HepG2 (cell line): ENCODE measurements at regions not wholly inside any gene's neighbourhood (a gene's known extent, or its start where the extent isn't known, plus 50 kb on each side); places are given as distances from the start of the nearest gene placed in this dataset.

Experiments
- ATAC-seq: fragments of 200-7000 bp; cut with Tn5 transposase; 3 replicates; pipeline ENCODE4 v1.9.1; 2020; ENCODE audit warnings: mild to moderate bottlenecking, moderate library complexity
- BruUV-seq: library from RNA; stranded (reverse); fragments of 400-500 nt; replicated peaks from 2 replicates; lab custom pipeline; 2021; lab: Mats Ljungman, UMichigan
- CTCF ChIA-PET: fragments of 300-600 bp; formaldehyde crosslinking; extraction: SDS; loops from one replicate; lab custom pipeline; 2021; ENCODE audit warnings: low total read pairs, inconsistent platforms, low intra/inter-chr PET ratio; lab: Yijun Ruan, JAX
- POLR2A ChIA-PET: fragments of 350-600 bp; sonication (Branson Sonifier 250); formaldehyde crosslinking; loops from one replicate; lab custom pipeline; 2020; ENCODE audit warnings: antibody characterized with exemption, inconsistent platforms; lab: Yijun Ruan, JAX
- DNase-seq: peaks from one replicate; pipeline ENCODE4 v3.0.0-alpha.2; 2015; ENCODE audit warnings: low spot score
- FAIRE-seq: peaks from 3 replicates; lab custom pipeline; 2011; peaks lifted over from hg19 to GRCh38; lab: Jason Lieb, UNC
- H2AFZ ChIP-seq: one replicate; pipeline ENCODE4 v1.6.1; 2011; ENCODE audit warnings: low read length, inconsistent platforms
- H3K27ac ChIP-seq: fragments of 300-600 bp; 3 replicates; pipeline ENCODE4 v1.8.0; 2011; ENCODE audit warnings: mixed run types, mild to moderate bottlenecking, mixed read lengths, low read length, inconsistent platforms; ENCODE audit not compliant: insufficient read depth; ENCODE audit errors: extremely low read length
- H3K27me3 ChIP-seq, 2 experiments: fragments of 200-600 bp in 1 of 2; 2 replicates in 1 of 2; 3 replicates in 1 of 2; pipeline versions ENCODE4 v1.6.0 to v1.8.0; 2011; ENCODE audit warnings: low read length in 2 of 2, mild to moderate bottlenecking in 2 of 2, moderate library complexity in 2 of 2, inconsistent platforms in 1 of 2; ENCODE audit not compliant: insufficient read depth in 2 of 2, control insufficient read depth in 1 of 2
- H3K36me3 ChIP-seq, 2 experiments: fragments of 200-600 bp in 1 of 2; replicated peaks in 1 of 2; 2 replicates in 1 of 2; 3 replicates in 1 of 2; pipeline versions ENCODE4 v1.5.1 to v1.8.0; 2011; ENCODE audit warnings: low read length in 2 of 2, inconsistent platforms in 1 of 2; ENCODE audit not compliant: insufficient read depth in 2 of 2, control insufficient read depth in 1 of 2
- H3K4me1 ChIP-seq: 2 replicates; pipeline ENCODE4 v1.5.1; 2012; ENCODE audit warnings: low read length, inconsistent platforms; ENCODE audit not compliant: insufficient read depth
- H3K4me2 ChIP-seq: 2 replicates; pipeline ENCODE4 v1.6.0; 2011; ENCODE audit warnings: low read depth, low read length, inconsistent platforms
- H3K4me3 ChIP-seq, 3 experiments: fragments of 200-600 bp in 1 of 3; sonication (generic), shearing (Covaris generic) in 1 of 3; replicated peaks in 1 of 3; 2 replicates each; pipeline ENCODE4 v1.5.1; 2011 to 2016; ENCODE audit warnings: low read length in 3 of 3, inconsistent platforms in 2 of 3, low read depth in 2 of 3, mild to moderate bottlenecking in 2 of 3, control low read depth in 1 of 3, mixed read lengths in 1 of 3; ENCODE audit not compliant: insufficient read depth in 1 of 3
- H3K79me2 ChIP-seq: one replicate; pipeline ENCODE4 v1.6.1; 2011; ENCODE audit warnings: low read length, inconsistent platforms; ENCODE audit not compliant: insufficient read depth
- H3K9ac ChIP-seq: 2 replicates; pipeline ENCODE4 v1.6.0; 2011; ENCODE audit warnings: mild to moderate bottlenecking, low read depth, low read length, inconsistent platforms; ENCODE audit not compliant: insufficient read depth
- H3K9me3 ChIP-seq: 2 replicates; pipeline ENCODE4 v1.5.1; 2012; ENCODE audit warnings: mild to moderate bottlenecking, low read length
- H4K20me1 ChIP-seq: 2 replicates; pipeline ENCODE4 v1.6.0; 2011; ENCODE audit warnings: inconsistent platforms, mild to moderate bottlenecking, low read length, moderate library complexity; ENCODE audit not compliant: insufficient read depth
- CBX5 ChIP-seq: sonication (generic); formaldehyde crosslinking; IDR thresholded peaks from 2 replicates; pipeline ENCODE4 v1.4.0; 2020; ENCODE audit warnings: missing genetic modification reagents, borderline replicate concordance
- ERF ChIP-seq: IDR thresholded peaks from 2 replicates; pipeline ENCODE4 v1.6.1; 2018; ENCODE audit warnings: missing biosample characterization, missing genetic modification reagents
- GLI4 ChIP-seq: sonication (generic); formaldehyde crosslinking; IDR thresholded peaks from 2 replicates; pipeline ENCODE4 v1.5.1; 2020; ENCODE audit warnings: missing genetic modification reagents, mild to moderate bottlenecking, moderate library complexity, borderline replicate concordance
- PHB2 ChIP-seq: fragments of 450-650 bp; IDR thresholded peaks from 2 replicates; pipeline ENCODE4 v1.6.1; 2018; ENCODE audit not compliant: partially characterized antibody
- PHF21A ChIP-seq: sonication (generic); formaldehyde crosslinking; IDR thresholded peaks from 2 replicates; pipeline ENCODE4 v1.5.0; 2020; ENCODE audit warnings: mild to moderate bottlenecking, missing genetic modification reagents
- POLR2A ChIP-seq, 2 experiments: IDR thresholded peaks; 2 replicates each; pipeline ENCODE4 v1.6.1; 2011; ENCODE audit warnings: low read depth in 2 of 2, low read length in 2 of 2, mild to moderate bottlenecking in 1 of 2, moderate library complexity in 1 of 2; ENCODE audit not compliant: insufficient read depth in 1 of 2
- RAD51 ChIP-seq: fragments of 450-650 bp; IDR thresholded peaks from 2 replicates; pipeline ENCODE4 v1.6.1; 2016; ENCODE audit warnings: borderline replicate concordance
- ZNF235 ChIP-seq: sonication (generic); formaldehyde crosslinking; IDR thresholded peaks from 2 replicates; pipeline ENCODE4 v1.8.1; 2023; ENCODE audit warnings: mild to moderate bottlenecking, missing genetic modification reagents, borderline replicate concordance
- ZNF430 ChIP-seq: sonication (generic); formaldehyde crosslinking; IDR thresholded peaks from 2 replicates; pipeline ENCODE4 v1.9.0; 2021; ENCODE audit warnings: mild to moderate bottlenecking, missing genetic modification reagents
- ZNF446 ChIP-seq: sonication (generic); formaldehyde crosslinking; IDR thresholded peaks from 2 replicates; pipeline ENCODE4 v1.5.0; 2020; ENCODE audit warnings: mild to moderate bottlenecking, missing genetic modification reagents
- ZNF496 ChIP-seq: sonication (generic); formaldehyde crosslinking; IDR thresholded peaks from 2 replicates; pipeline ENCODE4 v1.8.1; 2023; ENCODE audit warnings: mild to moderate bottlenecking, moderate library complexity, missing genetic modification reagents; ENCODE audit not compliant: insufficient replicate concordance
- ZNF563 ChIP-seq: sonication (generic); formaldehyde crosslinking; IDR thresholded peaks from 2 replicates; pipeline ENCODE4 v1.8.0; 2022; ENCODE audit warnings: mild to moderate bottlenecking, moderate library complexity, missing genetic modification reagents
- ZNF569 ChIP-seq: sonication (generic); formaldehyde crosslinking; IDR thresholded peaks from 2 replicates; pipeline ENCODE4 v1.5.0; 2020; ENCODE audit warnings: mild to moderate bottlenecking, missing genetic modification reagents, moderate library complexity, borderline replicate concordance
- ZNF580 ChIP-seq: IDR thresholded peaks from 2 replicates; pipeline ENCODE4 v1.6.1; 2016; ENCODE audit warnings: low read depth, borderline replicate concordance
- ZNF7 ChIP-seq: IDR thresholded peaks from 2 replicates; pipeline ENCODE4 v1.6.1; 2016; ENCODE audit warnings: missing biosample characterization, missing genetic modification reagents
- WGBS: methylation state at CpG from one replicate; pipeline ENCODE4 v1.1.6; 2017; ENCODE audit warnings: low lambda C conversion rate; 5-methylcytosine and 5-hydroxymethylcytosine counted together
- in situ Hi-C: cut with HindIII; loops from 2 replicates; pipeline ENCODE4 v1.10.0; 2017; ENCODE audit warnings: low pct_unique_long_range_greater_than_20kb; ENCODE audit not compliant: extremely low pct_ligation_motif_present
- intact Hi-C: fragments of 100-400 bp; cut with micrococcal nuclease; formaldehyde crosslinking; loops from one replicate; pipeline ENCODE4 v1.10.0; 2022; ENCODE audit not compliant: unreplicated experiment
- TF ChIP-seq, protein P1 (sequence below): sonication (generic); formaldehyde crosslinking; IDR thresholded peaks from 2 replicates; pipeline ENCODE4 v1.4.0; 2020; ENCODE audit warnings: mild to moderate bottlenecking, low read depth, missing genetic modification reagents
- TF ChIP-seq, protein P2 (sequence below): sonication (generic); formaldehyde crosslinking; IDR thresholded peaks from 2 replicates; pipeline ENCODE4 v1.9.0; 2022; ENCODE audit warnings: missing genetic modification reagents, mild to moderate bottlenecking, borderline replicate concordance

GRCh38 chr12:38151991-38152700 is 164.4 kb upstream of the ALG10B start:
- H3K4me3 ChIP-seq, result no peak overlapping the region
- H3K79me2 ChIP-seq, result no peaks in the 10 kb centered on the region
- peaks cover 4 to 42% of the 10 kb centered on the region in 2 experiments; a peak in 4 of 5 replicates for H3K27me3 ChIP-seq
- H3K36me3 ChIP-seq, result no peaks in the 10 kb centered on the region
- no peak overlapping the region for H2AFZ ChIP-seq
- no peak for DNase-seq
- no peak for FAIRE-seq
- in situ Hi-C loops, result no loop called here
- no peak overlapping the region for H3K4me2 ChIP-seq
- peaks cover 14% of the 10 kb centered on the region; the same call in 1 of the 2 replicates for H3K9me3 ChIP-seq
- WGBS, result 47% methylated on average over 23 of the region's 39 CpGs
- intact Hi-C loops, result no loop called here
- no peak overlapping the region for H3K9ac ChIP-seq
- TF ChIP-seq ZNF446 (CRISPR knock-in tag), result no peak
- no peak for TF ChIP-seq ZNF235 (CRISPR knock-in tag)
- TF ChIP-seq, protein P1, sequence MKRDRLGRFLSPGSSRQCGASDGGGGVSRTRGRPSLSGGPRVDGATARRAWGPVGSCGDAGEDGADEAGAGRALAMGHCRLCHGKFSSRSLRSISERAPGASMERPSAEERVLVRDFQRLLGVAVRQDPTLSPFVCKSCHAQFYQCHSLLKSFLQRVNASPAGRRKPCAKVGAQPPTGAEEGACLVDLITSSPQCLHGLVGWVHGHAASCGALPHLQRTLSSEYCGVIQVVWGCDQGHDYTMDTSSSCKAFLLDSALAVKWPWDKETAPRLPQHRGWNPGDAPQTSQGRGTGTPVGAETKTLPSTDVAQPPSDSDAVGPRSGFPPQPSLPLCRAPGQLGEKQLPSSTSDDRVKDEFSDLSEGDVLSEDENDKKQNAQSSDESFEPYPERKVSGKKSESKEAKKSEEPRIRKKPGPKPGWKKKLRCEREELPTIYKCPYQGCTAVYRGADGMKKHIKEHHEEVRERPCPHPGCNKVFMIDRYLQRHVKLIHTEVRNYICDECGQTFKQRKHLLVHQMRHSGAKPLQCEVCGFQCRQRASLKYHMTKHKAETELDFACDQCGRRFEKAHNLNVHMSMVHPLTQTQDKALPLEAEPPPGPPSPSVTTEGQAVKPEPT (CRISPR knock-in tag), result no peak
- TF ChIP-seq GLI4, result no peak
- TF ChIP-seq, protein P2, sequence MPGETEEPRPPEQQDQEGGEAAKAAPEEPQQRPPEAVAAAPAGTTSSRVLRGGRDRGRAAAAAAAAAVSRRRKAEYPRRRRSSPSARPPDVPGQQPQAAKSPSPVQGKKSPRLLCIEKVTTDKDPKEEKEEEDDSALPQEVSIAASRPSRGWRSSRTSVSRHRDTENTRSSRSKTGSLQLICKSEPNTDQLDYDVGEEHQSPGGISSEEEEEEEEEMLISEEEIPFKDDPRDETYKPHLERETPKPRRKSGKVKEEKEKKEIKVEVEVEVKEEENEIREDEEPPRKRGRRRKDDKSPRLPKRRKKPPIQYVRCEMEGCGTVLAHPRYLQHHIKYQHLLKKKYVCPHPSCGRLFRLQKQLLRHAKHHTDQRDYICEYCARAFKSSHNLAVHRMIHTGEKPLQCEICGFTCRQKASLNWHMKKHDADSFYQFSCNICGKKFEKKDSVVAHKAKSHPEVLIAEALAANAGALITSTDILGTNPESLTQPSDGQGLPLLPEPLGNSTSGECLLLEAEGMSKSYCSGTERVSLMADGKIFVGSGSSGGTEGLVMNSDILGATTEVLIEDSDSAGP (CRISPR knock-in tag), result no peak
- no peak for TF ChIP-seq ZNF580
- TF ChIP-seq ZNF569 (CRISPR knock-in tag), result no peak
- no peak for TF ChIP-seq RAD51
- TF ChIP-seq ZNF430 (CRISPR knock-in tag), result no peak
- TF ChIP-seq CBX5 (CRISPR knock-in tag), result no peak
- TF ChIP-seq ZNF563, result no peak
- TF ChIP-seq ERF (CRISPR knock-in tag), result no peak
- no peak for TF ChIP-seq PHB2
- TF ChIP-seq PHF21A, result no peak
- no peak for TF ChIP-seq ZNF7 (CRISPR knock-in tag)
- TF ChIP-seq POLR2A (IDR thresholded peaks at IDR 0.05; ENCODE audit: insufficient read depth in 1 of 2, low read depth in 2 of 2, low read length in 2 of 2), result no peak
- no peak for TF ChIP-seq ZNF496 (CRISPR knock-in tag)
- no peaks in the 10 kb centered on the region for H3K4me1 ChIP-seq
- BruUV-seq, result no TSS peak
- CTCF ChIA-PET, result no interaction called here
- POLR2A ChIA-PET, result no interaction called here
- H3K27ac ChIP-seq, result no peak overlapping the region
- no peak for ATAC-seq
- H4K20me1 ChIP-seq, result no peaks in the 10 kb centered on the region
